Stimulated activated CD8-positive, alpha-beta memory T cell treated with anti-CD3 and anti-CD28 coated beads, Interleukin-7, amount 100 ng/mL, for 4 hours (primary cell): ENCODE measurements at regions not wholly inside any gene's neighbourhood (a gene's known extent, or its start where the extent isn't known, plus 50 kb on each side); places are given as distances from the start of the nearest gene placed in this dataset.

Experiments used
- DNase-seq, 2 donors: peaks; one replicate each; pipeline ENCODE4 v3.0.0-alpha.2; 2020; ENCODE audit warnings: low read depth in 2 of 2

DNA sequence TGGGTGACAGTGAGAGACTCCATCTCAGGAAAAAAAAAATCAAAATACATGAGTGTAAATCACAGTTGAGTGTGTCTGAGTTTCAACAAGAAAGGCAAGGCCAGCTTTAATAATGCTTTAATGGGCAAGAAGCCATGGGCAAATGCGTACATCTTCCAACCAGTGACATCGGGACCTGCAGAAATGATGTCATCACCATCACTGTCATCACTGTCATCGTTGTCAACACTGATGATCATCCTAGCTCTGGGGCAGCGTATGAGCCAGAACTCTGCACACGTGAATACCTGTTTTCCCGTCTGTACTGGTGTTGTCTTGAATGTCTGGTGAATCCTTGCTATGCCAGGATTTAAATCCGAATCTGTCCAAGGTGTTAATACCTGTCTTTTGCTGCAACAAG lies 712.5 kb downstream of the BRD1 start:
- DNase-seq = no peak

DNA sequence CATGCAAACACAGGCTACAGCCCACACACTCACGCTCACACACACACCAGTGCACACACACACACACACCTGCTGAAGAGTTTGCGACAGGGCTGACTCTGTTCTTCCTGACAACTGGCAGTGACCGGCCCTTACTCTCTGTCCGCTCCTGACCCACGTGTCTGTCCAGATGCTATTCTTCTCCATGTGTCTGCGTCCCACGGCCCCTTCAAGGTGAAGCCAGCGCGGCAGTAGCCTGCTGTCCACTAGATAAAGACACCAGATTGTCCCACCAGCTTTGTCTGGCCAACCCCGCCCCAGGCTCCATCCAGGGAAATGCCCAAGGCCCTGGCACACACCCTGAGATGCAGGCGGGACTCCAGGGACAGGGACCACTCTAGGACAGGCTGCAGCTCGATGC lies 713.9 kb downstream of the BRD1 start:
- DNase-seq = no peak

DNA sequence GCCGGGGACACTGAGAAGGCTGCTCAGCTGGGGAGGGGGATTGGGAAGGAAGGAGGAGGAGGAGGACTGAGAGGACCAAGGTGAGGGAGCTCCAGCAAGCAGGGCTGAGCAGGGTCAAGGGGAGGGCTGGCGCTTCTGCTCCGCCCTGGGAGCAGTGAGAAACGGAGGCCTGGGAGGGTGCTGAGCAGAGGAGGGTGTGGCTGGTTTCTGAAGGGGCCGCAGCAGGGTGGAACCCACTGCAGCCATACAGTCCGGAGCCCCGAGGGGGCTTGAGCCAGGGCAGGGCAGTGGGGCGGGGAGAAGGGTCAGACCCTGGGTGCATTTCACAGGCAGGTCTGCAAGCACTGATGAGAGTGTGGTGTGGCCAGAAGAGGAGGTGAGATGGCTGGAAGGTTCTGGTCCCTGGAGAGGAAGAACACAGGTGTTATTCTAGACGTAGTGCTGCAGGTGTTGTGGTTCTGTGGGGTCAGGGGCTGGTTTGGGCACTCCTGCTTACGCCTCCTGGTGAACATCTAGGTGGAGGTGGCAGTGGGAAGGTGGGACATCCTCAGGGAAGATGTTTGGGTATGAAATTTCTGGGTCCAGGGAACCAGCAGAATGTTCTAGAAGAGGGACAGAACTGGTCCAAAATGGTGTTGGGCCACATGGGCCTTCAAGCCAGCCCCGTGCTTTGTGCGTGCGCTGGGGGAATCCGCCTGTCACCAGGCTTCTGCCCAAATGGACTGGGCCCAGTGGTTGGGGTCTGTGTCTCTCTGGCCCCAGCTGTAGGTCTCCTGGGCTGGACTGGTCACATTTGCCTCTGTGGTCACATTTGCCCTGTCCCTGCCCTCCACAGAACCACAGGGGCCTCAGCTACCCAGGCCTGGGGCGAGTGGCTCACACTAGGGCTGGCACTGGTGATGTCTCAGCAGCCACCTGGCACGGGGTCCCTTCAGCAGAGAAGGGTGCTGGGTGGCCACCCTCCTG lies 714.7 kb downstream of the BRD1 start:
- DNase-seq = no peak

DNA sequence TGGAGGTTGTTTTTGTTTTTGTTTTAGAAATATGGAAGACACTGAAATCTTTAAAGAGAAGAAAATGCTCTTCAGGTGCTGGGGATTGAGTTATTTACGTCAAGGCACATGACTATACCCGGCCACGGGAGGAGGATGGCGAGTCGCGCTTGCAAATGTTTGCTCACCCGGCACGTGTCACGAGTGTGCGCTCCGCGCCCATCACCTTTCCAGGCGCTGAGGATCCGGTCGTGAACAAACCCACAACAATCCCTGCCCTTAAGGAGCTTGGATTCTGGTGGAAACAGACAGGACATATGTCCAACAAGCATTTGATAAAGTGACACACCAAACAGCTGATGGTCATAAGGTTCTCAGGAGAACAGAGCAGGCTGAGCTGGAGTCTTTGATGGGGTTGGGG lies 715.5 kb downstream of the BRD1 start:
- DNase-seq = no peak

DNA sequence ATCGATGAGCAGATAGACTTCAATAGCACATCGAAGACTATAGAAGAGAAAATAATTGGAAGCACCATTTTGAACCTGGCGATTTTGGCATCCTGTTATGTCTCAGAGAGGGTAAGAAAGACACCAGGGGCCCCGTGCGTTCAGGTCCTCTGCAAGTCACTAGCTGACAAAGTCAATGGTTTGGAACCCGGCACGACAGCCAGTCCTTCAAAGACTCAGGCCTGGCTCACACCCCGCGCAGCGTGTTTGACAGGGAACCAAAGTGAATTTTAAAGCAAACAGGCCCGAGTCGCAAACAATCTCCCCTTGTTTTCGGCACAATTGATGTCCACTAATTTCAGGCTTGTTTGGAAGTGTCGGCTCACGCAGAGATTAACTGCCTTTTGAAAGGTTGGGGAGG lies 716.6 kb downstream of the BRD1 start:
- no peak for DNase-seq

DNA sequence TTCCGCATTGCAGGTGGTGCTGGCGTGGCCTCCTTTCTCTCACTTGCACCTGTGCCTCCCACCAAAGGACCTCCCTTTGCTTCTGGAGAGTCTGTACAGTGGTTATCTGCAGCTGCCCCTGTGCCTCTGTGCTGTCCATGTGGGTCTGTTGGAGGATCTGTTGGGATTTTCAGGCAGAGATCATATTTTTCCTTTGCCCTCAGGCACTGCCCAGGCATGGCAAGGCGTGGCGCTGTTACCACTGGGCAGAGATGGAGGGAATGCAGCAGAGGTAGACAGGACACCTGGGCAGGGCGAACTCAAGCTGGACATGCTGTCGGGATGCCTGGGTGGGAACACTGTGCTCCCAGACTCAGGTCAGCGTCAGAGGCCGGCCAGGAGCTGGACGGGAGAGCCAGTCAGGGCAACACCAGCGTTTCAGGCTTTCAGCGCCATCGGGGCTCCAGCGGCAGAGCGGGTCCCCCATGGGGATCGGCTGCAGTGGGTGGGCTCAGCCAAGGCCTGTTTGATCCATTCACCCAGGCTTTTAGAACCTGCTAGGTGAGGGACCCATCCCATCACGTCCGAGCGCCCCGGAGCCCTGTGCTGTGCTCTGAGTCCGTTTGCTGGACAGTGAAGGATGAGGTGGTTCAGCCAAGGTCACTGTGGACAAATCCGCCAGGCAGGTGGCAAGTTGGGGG lies 718.9 kb downstream of the BRD1 start:
- DNase-seq = no peak

DNA sequence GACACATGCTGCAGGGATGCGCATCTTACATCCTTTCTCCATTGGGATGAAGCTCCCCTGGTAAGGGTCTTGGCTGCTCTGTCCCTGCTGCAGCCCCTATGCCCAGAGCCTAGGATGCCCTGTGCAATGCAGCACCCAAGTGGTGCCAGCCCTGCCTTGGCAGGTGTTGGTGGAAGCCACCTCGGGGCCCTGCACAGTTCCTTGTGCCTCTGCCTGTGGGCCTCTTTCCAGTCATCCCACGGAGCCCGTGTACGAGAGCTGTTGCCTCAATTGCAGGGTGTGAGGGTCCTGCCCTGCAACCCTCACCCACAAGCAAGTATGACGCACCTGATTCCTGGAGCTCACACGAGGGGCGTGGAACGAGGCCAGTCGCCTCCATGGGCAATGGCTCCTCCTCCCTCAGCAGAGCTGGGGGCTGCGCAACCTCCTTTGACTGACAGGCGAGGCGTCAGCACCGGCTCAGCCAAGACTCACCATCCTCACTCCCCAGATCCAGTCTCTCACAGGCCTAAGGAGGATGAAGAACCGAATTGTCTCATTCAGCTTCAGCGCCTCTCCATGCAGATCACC lies 719.6 kb downstream of the BRD1 start:
- no peak for DNase-seq

DNA sequence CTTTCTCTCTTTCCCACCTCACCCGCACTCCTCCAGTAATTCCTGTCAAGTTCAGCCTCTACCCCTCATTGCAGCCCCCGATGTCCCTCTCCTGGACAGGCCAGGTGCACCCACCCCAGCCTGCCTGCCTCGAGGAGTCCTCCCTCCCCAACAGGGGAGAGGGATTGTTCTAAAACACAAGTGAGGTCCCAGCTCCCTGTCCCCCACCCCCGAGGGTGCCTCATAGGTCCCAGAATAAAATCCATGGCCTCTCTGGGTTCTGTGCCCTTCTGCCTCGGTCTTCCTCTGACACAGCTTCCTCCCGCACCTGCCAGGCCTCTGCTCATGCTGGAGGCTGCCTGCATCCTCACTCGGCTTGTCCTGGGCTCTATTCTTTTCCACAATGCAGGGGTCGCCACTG lies 720.1 kb downstream of the BRD1 start:
- DNase-seq = no peak

DNA sequence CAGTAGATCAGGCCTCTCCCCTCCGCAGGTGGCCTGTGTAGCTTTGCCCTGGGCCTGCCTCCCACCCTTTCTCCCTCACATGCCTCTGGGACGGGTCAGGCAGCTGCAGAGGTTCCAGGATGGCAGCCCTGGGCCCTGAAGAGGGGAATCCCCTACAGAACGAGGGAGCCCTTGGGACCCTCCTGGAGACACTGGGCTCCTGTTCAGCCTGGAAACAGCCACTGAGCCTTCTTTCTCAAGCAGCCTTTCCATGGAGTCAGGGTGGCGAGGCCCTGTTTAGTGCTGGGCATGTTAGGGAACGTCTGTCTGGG lies 720.9 kb downstream of the BRD1 start:
- DNase-seq = no peak

DNA sequence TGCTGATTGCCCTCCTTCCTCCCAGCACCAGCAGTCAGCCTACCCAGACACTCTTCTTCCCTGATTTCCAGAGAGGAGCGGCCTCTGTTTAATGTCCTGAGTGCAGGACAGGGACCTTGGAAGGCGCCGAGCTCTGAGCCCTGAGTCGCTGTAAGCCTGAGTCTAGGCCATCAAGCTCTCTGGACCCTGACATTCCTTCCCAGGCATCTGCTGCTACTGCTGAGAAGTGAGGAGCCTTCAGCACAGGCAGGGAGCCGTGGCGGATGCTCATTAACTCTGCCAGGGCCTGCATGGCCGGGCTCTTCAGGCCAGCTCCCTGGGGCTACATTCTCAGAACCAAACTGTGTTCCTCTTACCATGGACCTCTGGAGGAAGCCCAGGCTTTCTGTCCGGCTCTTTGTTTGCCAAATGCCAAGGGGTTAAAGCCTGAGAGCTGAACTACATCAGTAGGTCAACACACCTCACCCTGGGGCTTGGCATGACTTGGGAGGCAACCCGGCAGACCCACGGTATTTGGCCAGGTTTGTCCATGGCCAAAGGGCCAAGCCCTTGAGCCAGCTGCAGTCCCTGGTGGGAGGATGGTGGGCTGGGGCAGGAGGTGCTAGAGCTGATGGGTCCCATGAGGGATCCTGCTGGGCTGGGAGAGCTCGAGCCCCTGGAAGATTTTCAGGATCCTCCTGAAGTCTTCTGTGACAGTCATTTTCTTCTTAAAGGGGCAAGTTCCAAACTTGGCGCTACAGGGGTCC lies 721.4 kb downstream of the BRD1 start:
- DNase-seq = no peak

DNA sequence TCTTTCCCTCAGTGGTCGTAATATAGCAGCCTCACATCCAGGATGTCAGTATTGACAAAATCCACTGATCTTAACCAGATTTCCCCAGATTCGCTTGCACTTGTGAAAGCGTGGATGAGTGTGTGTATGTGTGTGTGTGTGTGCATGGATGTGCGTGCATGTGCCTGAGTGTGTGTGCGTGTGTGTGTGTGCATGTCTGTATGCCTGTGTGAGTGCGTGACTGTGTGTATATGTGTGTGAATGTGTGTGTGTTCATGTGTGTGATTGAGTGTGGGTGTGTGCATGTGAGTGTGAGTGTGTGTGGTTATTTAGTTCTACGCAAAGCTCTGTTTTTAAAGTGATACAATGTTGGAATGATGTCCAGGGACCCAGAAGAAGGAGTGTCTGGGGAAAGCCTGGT lies 723.2 kb downstream of the BRD1 start:
- DNase-seq = no peak

DNA sequence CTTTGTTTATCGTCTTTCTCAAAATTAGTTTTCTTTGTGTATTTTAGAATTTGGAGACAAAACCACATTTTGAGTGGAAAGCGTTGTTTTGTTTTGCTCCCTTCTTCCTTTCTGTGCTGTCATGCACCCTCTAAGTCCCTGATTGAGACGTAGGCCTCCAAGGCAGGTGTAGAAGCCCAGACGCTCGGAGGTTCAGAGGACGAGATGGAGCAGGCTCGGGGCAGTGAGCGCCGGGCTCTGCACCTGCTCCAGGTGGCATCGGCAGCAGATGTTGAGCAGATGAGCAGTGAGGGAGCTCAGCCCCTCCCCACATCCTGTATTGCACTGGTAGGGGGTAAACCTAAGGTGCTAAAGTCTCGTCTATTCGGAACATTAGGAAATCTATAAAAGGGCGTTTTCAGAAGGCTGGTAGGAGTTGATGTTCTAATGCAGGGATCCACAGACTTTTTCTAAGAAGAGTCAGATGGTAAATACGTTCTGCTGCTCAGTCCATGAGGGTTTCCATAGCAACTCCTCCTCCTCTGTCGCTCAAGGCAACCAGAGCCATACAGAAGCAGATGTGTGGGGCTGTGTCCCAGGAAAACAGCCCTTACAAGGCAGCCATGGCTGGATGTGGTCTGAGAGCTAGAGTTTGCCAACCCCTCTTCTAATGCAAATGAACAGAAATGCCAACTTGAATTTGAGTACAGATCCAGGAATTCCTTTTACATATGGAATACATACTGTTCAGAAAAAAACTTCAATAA lies 724.2 kb downstream of the BRD1 start:
- DNase-seq = no peak

DNA sequence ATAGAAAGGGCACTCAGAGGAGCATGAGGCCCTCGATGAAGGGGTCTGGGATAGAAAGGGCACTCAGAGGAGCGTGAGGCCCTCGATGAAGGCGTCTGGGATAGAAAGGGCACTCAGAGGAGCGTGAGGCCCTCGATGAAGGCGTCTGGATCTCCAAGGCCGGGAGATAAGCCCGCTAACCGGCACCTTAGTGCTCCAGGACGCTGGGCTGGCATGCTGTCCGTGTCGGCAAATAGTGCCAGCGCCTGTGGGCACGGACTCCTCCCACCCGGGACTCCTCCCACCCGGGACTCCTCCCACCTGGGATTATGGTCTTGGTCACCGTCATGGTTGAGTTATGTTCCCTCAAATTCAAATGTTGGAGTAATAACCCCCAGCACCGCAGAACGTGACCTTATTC lies 725.3 kb downstream of the BRD1 start:
- no peak for DNase-seq

DNA sequence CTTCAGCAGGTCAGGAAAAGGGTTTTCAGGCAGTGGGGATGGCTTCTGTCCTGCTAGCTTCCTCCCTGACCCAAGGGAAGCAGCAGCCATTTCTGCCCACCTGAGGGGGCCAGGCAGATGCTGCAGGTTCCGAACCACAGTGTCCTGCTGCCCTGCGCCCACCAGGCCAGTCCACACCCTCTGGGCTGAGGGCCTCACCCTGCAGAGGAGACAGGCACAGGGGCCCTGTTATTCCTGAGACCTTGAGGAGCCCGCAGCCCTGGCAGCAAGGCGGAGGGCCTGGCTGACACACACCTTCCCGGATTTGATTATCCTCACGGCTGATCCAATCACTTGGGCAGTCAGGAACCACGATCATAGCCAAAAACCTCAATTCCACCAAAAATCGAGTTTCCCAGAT lies 725.8 kb downstream of the BRD1 start:
- DNase-seq = no peak

DNA sequence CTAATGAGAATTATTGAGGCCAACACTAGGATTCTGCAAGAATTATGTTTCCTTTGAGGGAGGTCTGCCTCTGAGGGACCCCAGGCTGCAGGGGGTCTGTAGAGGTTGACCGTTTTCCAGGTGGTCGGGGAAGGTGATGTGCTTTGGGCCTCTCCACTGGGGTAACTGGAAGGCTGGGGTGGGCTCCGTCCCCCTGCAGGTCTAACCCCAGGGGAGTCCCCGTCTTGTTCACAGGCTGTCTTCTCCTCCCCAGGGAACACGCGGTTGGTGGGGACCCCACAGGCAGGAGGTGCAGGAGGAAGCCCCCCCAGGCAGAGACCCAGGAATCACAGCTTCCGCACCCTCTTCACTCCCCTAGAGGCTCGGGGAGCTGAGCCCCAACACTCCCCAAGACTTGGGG lies 726.4 kb downstream of the BRD1 start:
- DNase-seq = no peak

DNA sequence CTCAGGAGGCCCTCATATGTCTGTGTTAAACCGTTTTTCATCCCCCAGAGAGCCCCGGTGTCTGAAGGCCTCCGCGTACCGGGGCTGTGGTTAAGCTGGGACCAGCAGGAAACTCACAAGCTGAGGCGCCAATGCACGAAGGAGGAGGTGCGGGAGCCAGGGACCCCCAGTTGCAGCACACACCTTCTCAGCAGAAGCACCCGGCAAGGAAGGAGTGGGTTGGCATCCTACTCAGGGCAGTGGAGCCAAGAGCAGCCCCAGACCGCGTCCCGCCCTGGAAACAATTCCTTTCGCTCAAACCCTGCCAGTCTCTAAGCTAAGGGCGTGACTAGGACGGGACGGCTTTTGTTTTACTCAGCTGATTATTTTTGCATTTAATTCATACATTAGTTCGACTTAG lies 726.9 kb downstream of the BRD1 start:
- DNase-seq = no peak

DNA sequence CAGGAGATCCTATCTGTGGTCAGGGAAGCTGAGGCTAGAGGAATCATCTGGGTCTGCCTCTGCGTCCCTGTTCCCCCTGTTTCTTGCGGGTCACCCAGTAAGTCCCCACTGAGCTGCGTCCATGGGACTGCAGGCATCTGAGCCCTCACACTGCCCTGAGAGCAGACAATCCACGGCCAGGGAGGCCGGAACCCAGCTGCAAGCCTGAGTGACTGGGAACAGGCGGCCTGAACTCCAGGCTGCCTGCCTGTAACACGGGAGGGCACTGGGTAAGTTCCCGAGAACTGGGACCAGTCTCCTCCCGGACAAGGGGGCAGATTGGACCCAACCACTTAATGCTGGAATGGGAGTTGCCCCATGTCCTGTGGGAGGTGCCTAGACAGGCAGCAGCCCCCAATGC lies 727.4 kb downstream of the BRD1 start:
- DNase-seq = no peak

DNA sequence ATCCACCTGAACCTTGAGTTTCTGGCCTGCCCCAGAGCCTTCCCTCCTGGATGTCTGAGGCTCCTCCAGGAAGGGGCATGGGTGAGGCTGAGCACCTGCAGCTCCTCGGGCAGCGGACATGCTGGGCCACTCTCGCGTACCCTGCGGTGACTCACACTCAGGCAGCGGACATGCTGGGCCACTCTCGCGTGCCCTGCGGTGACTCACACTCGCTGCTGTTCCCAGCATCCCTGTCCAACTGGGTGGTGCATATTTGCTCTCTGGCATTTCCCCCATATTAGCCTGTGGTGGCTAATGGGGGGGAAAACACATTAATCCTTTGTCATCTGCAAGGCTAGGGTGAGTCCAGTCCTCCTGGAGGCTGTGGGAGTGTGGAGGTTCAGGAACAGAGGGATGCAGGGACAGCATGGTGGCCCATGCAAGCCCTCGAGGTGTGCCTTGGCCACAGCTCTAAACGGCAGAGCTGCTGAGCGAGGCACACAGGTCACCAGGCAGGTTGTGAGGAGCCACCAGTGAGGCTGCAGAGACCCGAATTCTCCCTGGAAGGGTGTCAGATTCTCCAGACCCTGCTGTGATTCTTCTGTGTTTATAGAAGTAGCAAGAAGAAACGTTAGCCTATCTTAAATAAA lies 728.1 kb downstream of the BRD1 start:
- no peak for DNase-seq

DNA sequence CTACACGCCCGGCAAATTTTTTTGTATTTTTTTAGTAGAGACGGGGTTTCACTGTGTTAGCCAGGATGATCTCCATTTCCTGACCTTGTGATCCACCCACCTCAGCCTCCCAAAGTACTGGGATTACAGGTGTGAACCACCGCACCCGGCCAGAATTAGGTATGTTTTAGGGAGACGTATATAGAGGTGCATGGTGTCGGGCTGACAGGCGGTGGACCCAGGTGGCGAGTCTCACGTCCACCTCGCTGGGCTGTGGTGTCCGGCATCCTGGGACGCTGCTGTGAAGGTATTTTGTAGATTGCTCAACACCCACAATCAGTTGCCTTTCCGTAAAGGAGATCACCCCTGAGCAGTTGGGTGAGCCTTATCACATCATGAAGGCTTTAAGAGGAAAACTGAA lies 728.6 kb downstream of the BRD1 start:
- DNase-seq = no peak

DNA sequence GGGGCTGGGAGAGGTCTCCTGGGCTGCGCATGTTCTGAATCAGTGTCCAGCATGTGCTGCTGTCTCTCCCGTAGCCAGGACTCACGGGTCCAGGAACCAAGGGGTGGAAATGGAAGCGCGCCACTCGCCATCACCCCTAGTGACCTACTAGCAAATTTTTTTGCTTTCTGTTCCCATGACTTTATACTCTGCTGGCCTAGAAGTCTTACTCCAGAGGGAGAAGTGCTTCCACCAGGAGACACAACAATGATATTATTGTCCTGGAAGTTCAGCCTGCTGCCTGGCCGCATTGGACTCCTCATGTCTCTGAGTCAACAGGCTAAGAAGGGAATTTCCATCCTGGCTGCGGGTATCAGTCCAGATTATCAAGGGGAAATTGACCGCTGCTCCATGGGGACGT lies 729.7 kb downstream of the BRD1 start:
- DNase-seq = no peak
